ENCODE measurements at regions not wholly inside any gene's neighbourhood (a gene's known extent, or its start where the extent isn't known, plus 50 kb on each side); places are given as distances from the start of the nearest gene placed in this dataset.

DNA sequence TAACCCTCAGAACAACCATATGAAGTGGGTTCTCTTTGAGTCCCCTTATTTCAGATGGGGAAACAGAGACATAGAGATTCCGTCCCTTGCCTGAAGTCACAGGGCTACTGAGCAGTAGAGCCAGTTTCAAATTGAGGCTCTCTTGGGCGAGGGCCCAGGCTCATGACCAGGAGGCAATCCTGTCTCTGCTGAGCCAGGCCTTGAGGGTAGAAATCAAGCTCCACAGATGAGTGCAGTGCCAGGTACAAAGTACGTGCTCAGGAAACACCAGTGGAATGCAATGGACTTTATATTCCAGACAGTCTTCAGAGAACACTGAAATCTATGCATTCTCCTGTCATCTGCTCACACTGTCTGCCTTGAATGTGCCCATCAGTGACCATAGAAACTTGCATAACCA, 291.7 kb upstream of the MAF start:
- Histone ChIP-seq H3K23ac (ENCODE audit: insufficient read length, low read depth, low read length) (no peak overlapping the region), H3T11ph (ENCODE audit: low read length) (no peak overlapping the region)
- no peaks in the 10 kb centered on the region for H3K4me1 Mint-ChIP-seq

More for the DNA sequence above, 291.7 kb upstream of the MAF start:
- Histone ChIP-seq H2BK15ac (ENCODE audit: low read depth, low read length) (no peak overlapping the region), H4K91ac (ENCODE audit: insufficient read length, low read depth, low read length) (no peak overlapping the region), H3K56ac (ENCODE audit: insufficient read length, low read depth, low read length) (no peak overlapping the region), H2BK20ac (ENCODE audit: low read depth, low read length, poor library complexity, severe bottlenecking) (no peak overlapping the region), H4K5ac (ENCODE audit: insufficient read length, low read depth, low read length) (no peak overlapping the region), H2AK5ac (ENCODE audit: insufficient read length, low read length) (no peak overlapping the region), H3K9ac (ENCODE audit: extremely low read depth, insufficient read length, low read length) (no peak overlapping the region), H3K79me2 (ENCODE audit: insufficient read depth, low read length) (no peaks in the 10 kb centered on the region), H2AFZ (ENCODE audit: low read length) (no peak overlapping the region), H2BK12ac (ENCODE audit: insufficient read length, low read depth, low read length) (no peak overlapping the region), H3K27ac (ENCODE audit: insufficient read length, low read depth, low read length) (no peak overlapping the region), H3K4me2 (ENCODE audit: insufficient read depth, insufficient read length, low read length) (no peak overlapping the region), H3K14ac (ENCODE audit: insufficient read depth, low read length) (no peak overlapping the region), H2BK5ac (ENCODE audit: insufficient read length, low read length) (no peak overlapping the region), H3K18ac (ENCODE audit: insufficient read length, low read depth, low read length) (no peak overlapping the region), H3K27me3 (ENCODE audit: insufficient read depth, low read length) (no peaks in the 10 kb centered on the region), H3K4ac (ENCODE audit: low read depth, low read length) (no peak overlapping the region), H4K8ac (replicated peaks; ENCODE audit: insufficient read length, low read depth, low read length) (no peak overlapping the region), H4K20me1 (ENCODE audit: control insufficient read depth, insufficient read depth, insufficient read length) (no peaks in the 10 kb centered on the region), H3K23me2 (ENCODE audit: insufficient read length, low read depth, low read length, poor library complexity, severe bottlenecking) (no peaks in the 10 kb centered on the region), H3K79me1 (ENCODE audit: insufficient read depth, low read depth, low read length, poor library complexity, severe bottlenecking) (no peaks in the 10 kb centered on the region), H3K4me1 (ENCODE audit: insufficient read depth, low read length) (no peaks in the 10 kb centered on the region), H2BK120ac (ENCODE audit: low read depth, low read length, poor library complexity, severe bottlenecking) (no peak overlapping the region), H3K9me3 (ENCODE audit: control insufficient read depth, low read depth, low read length) (no peaks in the 10 kb centered on the region)
- TF ChIP-seq CTCF (conservative IDR thresholded peaks at IDR 0.05): no peak
- no CpG with 5 or more reads among the region's 3 CpGs for WGBS (ENCODE audit: extremely low coverage, insufficient read length, low lambda C conversion rate)
- Mint-ChIP-seq H3K27ac (no peak overlapping the region), H3K9me3 (no peaks in the 10 kb centered on the region; a peak in 1 of 5 replicates), H3K4me3 (no peak overlapping the region), H3K36me3 (ENCODE audit: insufficient read depth in 1 of 3, low read depth in 3 of 3) (no peaks in the 10 kb centered on the region), H3K27me3 (ENCODE audit: low read depth) (no peaks in the 10 kb centered on the region)
- DNase-seq: no peak

Measured in H9 (cell line).